Adipocyte (in vitro differentiated cells): ENCODE measurements at regions not wholly inside any gene's neighbourhood (a gene's known extent, or its start where the extent isn't known, plus 50 kb on each side); places are given as distances from the start of the nearest gene placed in this dataset.

Source experiments
- DNase-seq: peaks from one replicate; pipeline ENCODE4 v3.0.0-alpha.2; 2015; ENCODE audit warnings: low read depth
- H3K27me3 ChIP-seq: replicated peaks from 2 replicates; pipeline ENCODE4 v1.7.0; 2013; ENCODE audit warnings: mild to moderate bottlenecking, low read length, moderate library complexity; ENCODE audit not compliant: control insufficient read depth, insufficient read depth
- H3K36me3 ChIP-seq: 2 replicates; pipeline ENCODE4 v1.7.0; 2013; ENCODE audit warnings: low read length, mild to moderate bottlenecking, moderate library complexity; ENCODE audit not compliant: control insufficient read depth, insufficient read depth, severe bottlenecking
- H3K4me1 ChIP-seq: 2 replicates; pipeline ENCODE4 v1.7.0; 2013; ENCODE audit warnings: mild to moderate bottlenecking, low read length, moderate library complexity; ENCODE audit not compliant: control insufficient read depth, insufficient read depth
- H3K4me3 ChIP-seq: 2 replicates; pipeline ENCODE4 v1.7.0; 2013; ENCODE audit warnings: mild to moderate bottlenecking, low read length, moderate library complexity
- H3K9ac ChIP-seq: 2 replicates; pipeline ENCODE4 v1.7.0; 2013; ENCODE audit warnings: mild to moderate bottlenecking, low read length, moderate library complexity
- H3K9me3 ChIP-seq: 2 replicates; pipeline ENCODE4 v1.7.0; 2013; ENCODE audit warnings: mild to moderate bottlenecking, low read length, moderate library complexity; ENCODE audit not compliant: control insufficient read depth

DNA sequence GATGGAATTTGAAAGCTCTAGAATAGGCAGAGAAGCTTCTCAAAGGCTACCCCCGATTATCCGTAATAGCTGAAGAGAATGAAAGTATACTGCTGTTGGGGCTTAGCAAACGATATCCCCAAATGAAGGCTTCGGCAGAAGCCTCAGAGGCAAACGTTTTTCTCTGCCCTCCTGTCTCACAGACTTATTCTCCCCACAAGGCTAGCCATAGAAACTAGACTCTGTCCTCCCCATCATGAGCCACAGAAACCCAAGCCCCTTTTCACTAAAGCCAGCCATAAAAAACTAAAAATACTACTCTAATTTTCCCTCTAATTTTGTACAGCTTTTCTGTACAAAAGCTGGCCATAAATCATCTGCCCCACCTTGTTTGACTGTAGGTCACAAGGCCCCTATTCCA is 413.4 kb upstream of the CFAP20DC start:
- DNase-seq = no peak
- no peaks in the 10 kb centered on the region for H3K36me3 ChIP-seq
- no peaks in the 10 kb centered on the region for H3K9me3 ChIP-seq
- no peaks in the 10 kb centered on the region for H3K4me1 ChIP-seq
- no peak overlapping the region for H3K9ac ChIP-seq
- H3K4me3 ChIP-seq = no peak overlapping the region
- H3K27me3 ChIP-seq = no peaks in the 10 kb centered on the region

DNA sequence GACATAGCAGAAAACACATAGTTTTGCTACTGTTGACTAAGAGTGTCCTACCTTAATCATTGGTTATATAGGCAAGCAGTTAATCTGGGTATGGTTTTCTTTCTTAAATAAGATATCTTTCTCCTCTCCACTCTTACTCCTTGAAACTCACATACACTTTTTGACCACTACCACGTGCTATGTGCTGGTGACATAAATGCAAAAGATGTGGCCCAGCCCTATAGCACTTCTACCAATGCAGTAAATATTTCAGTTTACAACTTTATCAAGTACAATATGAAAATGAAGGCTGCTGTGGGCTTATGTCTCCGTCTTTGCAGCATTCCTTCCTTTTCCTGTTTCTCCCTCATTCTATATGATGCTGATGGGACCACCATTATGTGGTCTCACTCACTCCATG is 410.2 kb upstream of the CFAP20DC start:
- no peak for DNase-seq
- H3K4me1 ChIP-seq = no peaks in the 10 kb centered on the region
- no peaks in the 10 kb centered on the region for H3K36me3 ChIP-seq
- H3K4me3 ChIP-seq = no peak overlapping the region
- H3K9ac ChIP-seq = no peak overlapping the region
- no peaks in the 10 kb centered on the region for H3K27me3 ChIP-seq
- H3K9me3 ChIP-seq = no peaks in the 10 kb centered on the region

DNA sequence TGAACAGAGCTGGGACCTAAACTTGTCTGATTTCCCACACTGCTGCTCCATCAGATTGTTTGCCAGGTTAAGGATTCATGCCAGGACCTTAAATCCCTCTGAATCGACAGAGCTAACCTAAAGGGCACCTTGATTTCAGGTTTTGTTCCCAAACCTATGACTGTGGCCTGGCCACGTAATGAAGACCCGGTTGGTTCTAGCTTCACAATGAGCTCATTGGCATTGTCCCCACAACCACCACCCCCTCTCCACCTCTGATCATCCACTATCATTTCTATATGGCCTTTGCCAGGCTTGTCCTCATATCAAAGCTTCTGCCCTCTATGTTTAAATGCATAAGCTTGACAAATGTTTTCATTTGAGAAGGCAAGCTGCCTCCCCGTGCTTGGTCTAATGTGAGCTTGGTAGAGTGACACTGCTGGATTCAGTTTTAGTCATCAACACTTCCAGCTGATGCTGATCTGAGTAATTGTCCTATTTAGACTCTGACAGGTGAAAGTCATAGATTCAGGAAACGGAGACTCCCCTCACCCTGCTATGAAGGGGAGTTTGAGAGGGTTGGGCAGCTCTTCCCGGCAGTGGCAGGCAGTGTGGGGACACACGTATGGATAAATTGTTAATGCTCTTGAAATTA is 407.1 kb upstream of the CFAP20DC start:
- Histone ChIP-seq H3K27me3 (no peaks in the 10 kb centered on the region), H3K36me3 (no peaks in the 10 kb centered on the region), H3K9me3 (no peaks in the 10 kb centered on the region), H3K9ac (no peak overlapping the region), H3K4me1 (no peaks in the 10 kb centered on the region), H3K4me3 (no peak overlapping the region)
- no peak for DNase-seq

DNA sequence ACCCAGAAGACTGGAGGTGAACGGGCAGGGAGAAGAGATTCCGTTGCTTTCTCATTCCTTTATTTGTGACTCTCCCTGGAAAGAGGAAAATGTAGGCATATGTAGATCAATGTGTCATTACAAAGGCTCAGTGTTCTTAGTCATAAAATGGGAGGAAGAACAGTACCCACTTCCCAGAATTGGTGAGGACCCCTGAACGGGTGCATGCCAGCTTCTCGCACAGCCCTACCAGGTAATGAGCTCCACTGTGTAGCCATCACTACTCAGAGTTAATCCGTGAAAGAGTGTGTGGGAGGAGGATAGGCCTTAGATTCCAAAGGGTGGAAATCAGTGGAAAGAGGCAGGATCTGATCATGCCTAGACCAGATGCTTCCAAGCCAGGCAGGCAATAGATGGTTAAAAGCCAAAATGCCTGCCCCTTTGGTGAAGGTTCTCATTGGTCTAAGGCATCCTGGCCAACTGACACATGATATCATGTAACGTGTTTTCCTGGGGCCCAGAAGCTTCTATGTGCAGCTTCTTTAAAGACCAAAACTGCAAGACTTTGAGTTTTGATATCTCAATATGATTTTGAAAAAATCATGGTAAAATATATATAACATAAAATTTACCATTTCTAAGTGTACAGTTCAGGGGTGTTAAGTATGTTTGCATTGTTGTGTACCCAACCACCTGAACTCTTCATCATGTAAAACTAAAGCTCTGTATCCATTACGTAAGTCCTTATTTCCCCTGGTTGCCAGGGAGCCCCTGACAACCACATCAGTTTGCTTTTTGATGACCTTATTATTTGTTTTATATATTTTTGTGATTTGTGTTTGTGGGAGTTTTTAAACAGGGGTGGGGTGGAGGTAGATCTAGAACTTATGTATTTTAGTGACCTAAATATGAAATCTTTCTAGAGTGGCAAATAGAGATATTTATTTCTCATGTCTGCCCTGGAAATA is 402.2 kb upstream of the CFAP20DC start:
- H3K36me3 ChIP-seq = no peaks in the 10 kb centered on the region
- H3K4me1 ChIP-seq = no peaks in the 10 kb centered on the region
- no peak overlapping the region for H3K4me3 ChIP-seq
- H3K9ac ChIP-seq = no peak overlapping the region
- no peaks in the 10 kb centered on the region for H3K27me3 ChIP-seq
- H3K9me3 ChIP-seq = no peaks in the 10 kb centered on the region
- DNase-seq = no peak

DNA sequence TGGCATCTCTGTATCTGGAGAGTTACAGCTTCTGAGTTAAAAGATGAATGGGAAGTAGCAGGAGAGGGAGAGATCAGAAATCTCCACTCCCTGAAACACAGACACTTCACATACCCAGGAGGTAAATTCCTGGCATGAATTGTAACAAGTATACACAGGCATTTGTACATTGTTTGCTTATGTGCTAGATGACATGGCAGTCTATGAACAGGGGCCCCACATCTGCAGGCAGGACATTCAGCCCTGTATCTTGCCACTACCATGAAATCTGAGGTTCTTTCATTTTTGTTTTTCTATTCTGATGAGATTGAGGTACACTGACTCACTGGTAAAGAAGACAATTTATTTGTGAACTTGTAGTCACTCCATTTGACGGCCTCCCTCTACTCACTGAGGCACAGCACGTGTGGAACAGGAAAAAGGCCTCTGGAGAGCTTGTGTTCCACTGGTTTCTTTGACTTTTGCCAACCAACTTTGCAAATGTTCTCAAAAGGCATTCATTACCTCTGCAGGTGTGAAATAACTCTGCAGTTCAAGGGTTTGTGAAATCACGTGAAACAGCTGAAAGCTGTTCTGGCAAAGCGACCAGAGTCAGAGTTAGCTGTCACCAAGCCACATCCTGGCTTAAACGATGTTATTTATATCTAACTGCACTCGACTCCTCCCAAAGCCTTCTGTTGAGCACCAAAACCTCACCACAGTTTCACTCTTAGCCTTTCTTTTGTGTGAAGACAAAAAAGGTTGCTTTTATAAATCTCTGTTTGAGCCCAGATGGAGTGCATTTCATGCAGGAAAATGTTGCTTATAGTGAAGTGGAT is 401.3 kb upstream of the CFAP20DC start:
- no peaks in the 10 kb centered on the region for H3K9me3 ChIP-seq
- DNase-seq = no peak
- H3K9ac ChIP-seq = no peak overlapping the region
- no peaks in the 10 kb centered on the region for H3K4me1 ChIP-seq
- no peak overlapping the region for H3K4me3 ChIP-seq
- no peaks in the 10 kb centered on the region for H3K36me3 ChIP-seq
- H3K27me3 ChIP-seq = no peaks in the 10 kb centered on the region

DNA sequence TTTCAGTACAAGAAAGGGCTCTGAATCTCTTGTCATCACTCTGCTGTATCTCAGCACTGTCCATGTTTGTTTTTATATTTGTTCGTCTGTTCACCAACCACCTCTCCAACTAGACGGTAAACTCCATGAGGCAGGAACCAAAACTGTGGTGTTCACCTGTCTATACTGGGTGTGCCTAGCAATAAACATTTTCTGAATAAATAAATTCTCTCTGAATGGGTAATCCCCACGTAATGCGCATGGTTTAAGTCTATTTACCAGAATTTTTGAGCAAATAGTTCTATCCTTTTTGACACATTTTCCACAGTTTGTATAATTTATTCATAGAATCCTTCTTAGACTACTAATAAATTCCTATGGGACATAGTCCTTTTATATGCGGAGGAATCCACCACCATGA is 400.6 kb upstream of the CFAP20DC start:
- Histone ChIP-seq H3K4me3 (no peak overlapping the region), H3K4me1 (no peaks in the 10 kb centered on the region), H3K9me3 (no peaks in the 10 kb centered on the region), H3K27me3 (no peaks in the 10 kb centered on the region), H3K9ac (no peak overlapping the region), H3K36me3 (no peaks in the 10 kb centered on the region)
- no peak for DNase-seq

DNA sequence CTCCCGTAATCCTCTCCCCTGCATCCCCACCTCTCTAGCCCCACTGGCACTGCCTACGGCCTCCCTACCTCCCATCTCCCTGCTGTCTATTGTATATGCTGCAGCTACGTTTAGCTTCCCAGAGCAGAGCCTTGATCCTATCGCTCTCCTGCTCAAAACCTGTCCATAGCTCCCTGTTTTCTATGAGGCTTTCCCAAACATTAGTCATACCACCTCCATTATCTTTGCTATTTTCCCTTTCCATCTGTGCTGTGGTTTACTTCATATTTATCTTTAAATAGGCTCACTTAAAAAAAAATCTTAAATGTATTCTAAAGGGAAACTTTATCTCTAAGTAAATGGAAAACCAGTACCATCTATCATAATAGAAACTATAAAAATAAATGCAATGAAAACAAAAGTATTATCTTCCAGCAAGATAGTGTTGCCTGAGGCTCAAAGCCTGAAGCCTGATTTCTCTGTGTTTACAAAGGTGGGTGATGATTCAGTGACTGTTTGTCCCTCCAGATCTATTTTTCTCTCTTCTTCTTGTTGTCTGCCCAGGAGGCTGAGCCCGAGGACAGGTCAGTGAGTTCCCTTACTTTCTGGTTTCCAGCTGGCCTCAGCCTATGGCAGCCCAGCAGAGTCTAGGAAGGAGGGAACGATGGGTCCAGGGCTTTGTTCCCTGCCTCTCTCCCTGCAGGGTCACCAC is 397.1 kb upstream of the CFAP20DC start:
- H3K9ac ChIP-seq = no peak overlapping the region
- peaks cover 3% of the 10 kb centered on the region for H3K4me1 ChIP-seq
- H3K27me3 ChIP-seq = no peaks in the 10 kb centered on the region
- no peaks in the 10 kb centered on the region for H3K36me3 ChIP-seq
- no peaks in the 10 kb centered on the region for H3K9me3 ChIP-seq
- H3K4me3 ChIP-seq = no peak overlapping the region
- no peak for DNase-seq

DNA sequence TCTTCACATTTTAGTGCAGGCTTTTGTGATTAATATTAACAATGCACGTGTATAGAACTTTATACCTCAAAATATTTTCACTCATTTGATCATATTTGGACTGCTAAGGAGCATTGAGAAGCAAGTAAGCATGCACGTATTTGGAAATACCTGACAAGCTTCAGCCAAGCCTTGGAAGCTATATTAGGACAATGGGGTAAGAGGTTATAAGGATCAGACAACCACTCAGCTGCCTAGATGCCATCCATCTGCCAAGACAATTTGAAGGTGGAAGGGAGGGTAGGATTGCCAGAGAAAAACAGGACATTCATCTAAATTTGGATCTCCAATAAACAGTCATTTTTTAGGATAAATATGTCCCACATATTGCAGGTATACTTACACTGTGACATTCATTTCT is 394.9 kb upstream of the CFAP20DC start:
- no peak overlapping the region for H3K9ac ChIP-seq
- DNase-seq = no peak
- H3K27me3 ChIP-seq = peaks cover 8% of the 10 kb centered on the region
- H3K4me1 ChIP-seq = peaks cover 3% of the 10 kb centered on the region
- no peak overlapping the region for H3K4me3 ChIP-seq
- H3K36me3 ChIP-seq = no peaks in the 10 kb centered on the region
- H3K9me3 ChIP-seq = no peaks in the 10 kb centered on the region

DNA sequence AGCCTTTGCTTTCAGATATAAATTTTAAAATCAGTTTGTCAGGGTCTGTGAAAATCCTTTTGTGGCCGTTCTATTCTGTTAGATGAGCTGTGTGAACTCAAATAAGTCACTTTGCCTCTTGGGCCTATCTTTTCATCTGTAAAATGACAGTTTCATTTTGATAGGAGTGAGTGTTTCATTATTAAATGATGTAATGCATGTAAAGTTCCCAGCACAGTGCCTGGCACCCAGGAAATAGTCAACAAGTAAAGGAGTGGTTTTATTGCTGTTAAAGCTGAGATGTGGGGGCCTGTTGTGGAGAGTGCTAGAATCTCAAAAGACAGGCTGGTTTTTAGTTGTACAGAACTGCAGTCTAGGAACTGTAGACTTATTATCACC is 394.5 kb upstream of the CFAP20DC start:
- no peak overlapping the region for H3K4me3 ChIP-seq
- no peak overlapping the region for H3K9ac ChIP-seq
- H3K27me3 ChIP-seq = peaks cover 8% of the 10 kb centered on the region
- peaks cover 3% of the 10 kb centered on the region for H3K4me1 ChIP-seq
- no peaks in the 10 kb centered on the region for H3K9me3 ChIP-seq
- no peaks in the 10 kb centered on the region for H3K36me3 ChIP-seq
- DNase-seq = no peak

DNA sequence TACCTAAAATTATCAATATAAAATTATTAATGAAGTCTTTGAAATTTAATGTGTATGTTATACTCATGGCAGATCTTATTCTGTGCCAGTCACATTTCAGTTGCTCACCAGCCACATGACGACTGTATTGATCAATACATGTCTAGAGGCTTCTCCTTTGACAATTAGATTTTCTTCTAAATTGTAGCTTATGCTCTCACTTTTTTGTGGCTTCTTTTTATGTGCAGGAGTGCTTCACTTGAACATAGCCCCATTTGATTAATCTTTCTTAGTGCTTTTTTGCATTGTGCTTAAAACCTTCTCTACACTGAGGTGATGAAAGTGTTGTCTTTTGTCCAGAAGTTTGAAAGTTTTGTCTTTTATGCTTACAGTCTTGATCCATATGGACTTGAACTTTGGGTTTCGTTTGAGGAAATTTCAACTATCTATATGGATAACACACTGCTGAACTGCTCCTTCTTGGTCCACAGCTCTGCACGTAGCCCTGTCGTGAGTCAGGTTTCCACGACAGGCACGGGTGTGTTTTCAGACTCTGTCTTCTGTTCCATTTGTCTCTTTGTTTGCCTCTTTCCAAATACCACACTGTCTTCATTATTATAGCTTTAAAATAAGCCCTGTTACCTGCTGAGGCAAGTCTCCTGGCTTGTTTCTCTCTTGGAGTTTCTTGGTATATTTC is 393.9 kb upstream of the CFAP20DC start:
- DNase-seq = no peak
- H3K9ac ChIP-seq = no peak overlapping the region
- H3K36me3 ChIP-seq = no peaks in the 10 kb centered on the region
- H3K27me3 ChIP-seq = peaks cover 8% of the 10 kb centered on the region
- H3K4me3 ChIP-seq = no peak overlapping the region
- no peaks in the 10 kb centered on the region for H3K9me3 ChIP-seq
- H3K4me1 ChIP-seq = peaks cover 3% of the 10 kb centered on the region
